ENCODE measurements at regions not wholly inside any gene's neighbourhood (a gene's known extent, or its start where the extent isn't known, plus 50 kb on each side); places are given as distances from the start of the nearest gene placed in this dataset.

GRCh38 chr11:103749158-103749557 is 287.3 kb upstream of the DDI1 start:
- TF ChIP-seq, protein P1, sequence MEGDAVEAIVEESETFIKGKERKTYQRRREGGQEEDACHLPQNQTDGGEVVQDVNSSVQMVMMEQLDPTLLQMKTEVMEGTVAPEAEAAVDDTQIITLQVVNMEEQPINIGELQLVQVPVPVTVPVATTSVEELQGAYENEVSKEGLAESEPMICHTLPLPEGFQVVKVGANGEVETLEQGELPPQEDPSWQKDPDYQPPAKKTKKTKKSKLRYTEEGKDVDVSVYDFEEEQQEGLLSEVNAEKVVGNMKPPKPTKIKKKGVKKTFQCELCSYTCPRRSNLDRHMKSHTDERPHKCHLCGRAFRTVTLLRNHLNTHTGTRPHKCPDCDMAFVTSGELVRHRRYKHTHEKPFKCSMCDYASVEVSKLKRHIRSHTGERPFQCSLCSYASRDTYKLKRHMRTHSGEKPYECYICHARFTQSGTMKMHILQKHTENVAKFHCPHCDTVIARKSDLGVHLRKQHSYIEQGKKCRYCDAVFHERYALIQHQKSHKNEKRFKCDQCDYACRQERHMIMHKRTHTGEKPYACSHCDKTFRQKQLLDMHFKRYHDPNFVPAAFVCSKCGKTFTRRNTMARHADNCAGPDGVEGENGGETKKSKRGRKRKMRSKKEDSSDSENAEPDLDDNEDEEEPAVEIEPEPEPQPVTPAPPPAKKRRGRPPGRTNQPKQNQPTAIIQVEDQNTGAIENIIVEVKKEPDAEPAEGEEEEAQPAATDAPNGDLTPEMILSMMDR (conservative IDR thresholded peaks at IDR 0.05 in 1 of 2, IDR thresholded peaks at IDR 0.05 in 1 of 2; ENCODE audit: low read depth in 1 of 2, low read length in 2 of 2) = no peak
- TF ChIP-seq EZH2 (IDR thresholded peaks at IDR 0.05; ENCODE audit: low read length, missing control alignments) = no peak
